ENCODE measurements at regions not wholly inside any gene's neighbourhood (a gene's known extent, or its start where the extent isn't known, plus 50 kb on each side); places are given as distances from the start of the nearest gene placed in this dataset.

DNA sequence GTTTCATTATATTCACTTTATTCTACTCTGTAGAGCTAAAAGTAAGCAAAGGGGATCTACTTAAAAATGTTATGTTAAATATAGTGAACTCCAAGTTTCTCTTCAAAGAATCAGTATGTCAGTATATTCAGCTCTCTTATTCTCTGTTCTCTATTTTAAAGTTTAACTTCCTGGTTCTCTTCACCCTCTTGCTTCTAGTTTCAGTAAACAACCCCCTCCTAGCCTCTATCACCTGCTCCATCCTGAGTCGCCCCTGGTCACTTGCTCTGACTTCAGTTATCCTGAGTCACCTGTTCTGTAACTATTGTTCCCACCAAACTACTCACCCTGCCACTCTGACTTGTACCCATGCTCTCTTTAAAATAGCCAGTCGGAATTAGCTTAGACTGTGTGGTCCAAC is 180.9 kb upstream of the AADAT start:
- TF ChIP-seq, protein P1, sequence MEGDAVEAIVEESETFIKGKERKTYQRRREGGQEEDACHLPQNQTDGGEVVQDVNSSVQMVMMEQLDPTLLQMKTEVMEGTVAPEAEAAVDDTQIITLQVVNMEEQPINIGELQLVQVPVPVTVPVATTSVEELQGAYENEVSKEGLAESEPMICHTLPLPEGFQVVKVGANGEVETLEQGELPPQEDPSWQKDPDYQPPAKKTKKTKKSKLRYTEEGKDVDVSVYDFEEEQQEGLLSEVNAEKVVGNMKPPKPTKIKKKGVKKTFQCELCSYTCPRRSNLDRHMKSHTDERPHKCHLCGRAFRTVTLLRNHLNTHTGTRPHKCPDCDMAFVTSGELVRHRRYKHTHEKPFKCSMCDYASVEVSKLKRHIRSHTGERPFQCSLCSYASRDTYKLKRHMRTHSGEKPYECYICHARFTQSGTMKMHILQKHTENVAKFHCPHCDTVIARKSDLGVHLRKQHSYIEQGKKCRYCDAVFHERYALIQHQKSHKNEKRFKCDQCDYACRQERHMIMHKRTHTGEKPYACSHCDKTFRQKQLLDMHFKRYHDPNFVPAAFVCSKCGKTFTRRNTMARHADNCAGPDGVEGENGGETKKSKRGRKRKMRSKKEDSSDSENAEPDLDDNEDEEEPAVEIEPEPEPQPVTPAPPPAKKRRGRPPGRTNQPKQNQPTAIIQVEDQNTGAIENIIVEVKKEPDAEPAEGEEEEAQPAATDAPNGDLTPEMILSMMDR (conservative IDR thresholded peaks at IDR 0.05; ENCODE audit: low read depth, low read length): no peak
- DNase-seq (ENCODE audit: low read depth): no peak
- H3K4me3 ChIP-seq (ENCODE audit: low read length): no peak overlapping the region

DNA sequence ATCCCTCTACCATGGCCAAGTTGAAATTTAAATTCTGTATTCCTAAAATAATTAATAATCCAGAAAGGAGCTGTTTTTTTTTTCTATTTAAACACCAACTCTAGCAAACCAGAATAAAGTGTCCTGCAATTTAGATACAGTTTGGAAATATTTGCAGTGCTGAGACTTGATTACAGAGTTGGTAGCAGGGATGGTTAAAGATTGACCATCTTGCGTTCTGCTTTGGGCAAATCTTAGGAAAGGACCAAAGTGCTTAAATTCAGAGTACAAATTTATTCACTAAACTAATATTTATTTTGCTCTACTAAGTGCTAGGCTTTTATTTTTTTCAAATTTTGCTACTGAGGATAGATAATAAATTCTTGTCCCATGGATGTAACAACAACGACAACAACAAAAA is 180.2 kb upstream of the AADAT start:
- no peak for DNase-seq (ENCODE audit: low read depth)
- TF ChIP-seq, protein P1 (conservative IDR thresholded peaks at IDR 0.05; ENCODE audit: low read depth, low read length): no peak
- H3K4me3 ChIP-seq (ENCODE audit: low read length): no peak overlapping the region

DNA sequence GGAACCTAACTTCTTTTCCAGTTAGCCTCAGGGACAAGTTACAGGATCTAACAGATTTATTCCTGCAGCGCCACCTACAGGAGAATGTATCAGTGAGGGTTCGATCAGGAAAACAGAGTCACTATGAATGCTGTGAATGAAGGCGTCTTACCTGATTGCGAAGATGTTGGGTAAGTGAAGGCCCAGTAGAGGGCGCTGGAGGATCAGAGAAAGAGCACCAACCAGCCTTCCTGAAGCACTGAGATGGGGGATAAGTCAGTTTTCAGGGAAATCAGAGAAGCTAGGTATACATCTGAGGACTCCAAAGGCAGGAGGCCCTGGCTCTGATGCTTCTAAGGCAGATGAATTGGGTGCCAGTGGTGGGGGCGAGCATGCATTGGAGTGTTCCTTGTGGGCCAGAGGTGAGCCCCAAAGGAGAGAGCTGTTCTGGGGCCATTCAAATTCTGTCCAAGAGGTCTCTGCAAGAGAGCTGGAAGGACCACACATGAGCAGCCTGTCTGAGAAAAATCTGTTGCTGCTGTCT is 169.9 kb upstream of the AADAT start:
- no peak overlapping the region for H3K4me3 ChIP-seq (ENCODE audit: low read length)
- TF ChIP-seq, protein P1 (conservative IDR thresholded peaks at IDR 0.05; ENCODE audit: low read depth, low read length): peak; percentile 96
- DNase-seq (ENCODE audit: low read depth): peak; percentile 83

DNA sequence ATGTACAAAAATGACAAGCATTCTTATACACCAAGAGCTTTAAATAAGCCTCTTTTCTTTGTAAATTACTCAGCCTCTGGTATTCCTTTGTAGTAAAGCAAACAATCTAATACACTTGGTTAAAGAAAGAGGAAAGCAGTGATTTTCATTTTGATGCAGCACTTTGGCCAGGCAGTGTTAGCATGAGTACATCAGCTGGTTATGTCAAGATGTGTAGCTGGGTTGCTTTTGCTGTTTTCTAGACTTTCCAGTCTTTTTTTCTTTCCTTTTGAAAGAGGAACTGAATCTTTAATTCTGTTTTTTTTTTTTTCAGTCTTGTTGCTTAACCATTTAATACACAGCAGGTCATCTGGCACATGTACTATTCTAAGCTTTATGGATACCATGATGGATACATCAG is 167.1 kb upstream of the AADAT start:
- TF ChIP-seq, protein P1 (conservative IDR thresholded peaks at IDR 0.05; ENCODE audit: low read depth, low read length): no peak
- peak; percentile 62 for DNase-seq (ENCODE audit: low read depth)
- H3K4me3 ChIP-seq (ENCODE audit: low read length): no peak overlapping the region

DNA sequence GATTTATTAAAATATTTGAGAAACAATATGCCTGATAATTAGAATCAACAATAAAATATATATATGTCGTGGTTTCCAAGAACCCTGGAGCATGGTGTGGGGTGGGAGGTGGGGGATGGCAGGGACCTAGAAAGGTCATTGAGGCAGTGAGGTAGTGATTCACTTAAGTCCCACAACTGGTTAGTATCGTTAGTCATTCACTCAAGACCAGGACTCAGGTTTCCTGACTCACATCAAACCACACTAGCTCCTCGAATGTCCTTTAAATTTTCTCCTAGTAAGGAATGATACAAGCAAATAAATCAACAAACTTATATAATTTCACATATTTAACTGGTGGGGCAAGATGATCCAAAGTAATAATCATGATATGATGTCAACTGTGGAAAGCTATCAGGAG is 158.8 kb upstream of the AADAT start:
- DNase-seq (ENCODE audit: low read depth): no peak
- no peak overlapping the region for H3K4me3 ChIP-seq (ENCODE audit: low read length)
- TF ChIP-seq, protein P1 (conservative IDR thresholded peaks at IDR 0.05; ENCODE audit: low read depth, low read length): no peak

DNA sequence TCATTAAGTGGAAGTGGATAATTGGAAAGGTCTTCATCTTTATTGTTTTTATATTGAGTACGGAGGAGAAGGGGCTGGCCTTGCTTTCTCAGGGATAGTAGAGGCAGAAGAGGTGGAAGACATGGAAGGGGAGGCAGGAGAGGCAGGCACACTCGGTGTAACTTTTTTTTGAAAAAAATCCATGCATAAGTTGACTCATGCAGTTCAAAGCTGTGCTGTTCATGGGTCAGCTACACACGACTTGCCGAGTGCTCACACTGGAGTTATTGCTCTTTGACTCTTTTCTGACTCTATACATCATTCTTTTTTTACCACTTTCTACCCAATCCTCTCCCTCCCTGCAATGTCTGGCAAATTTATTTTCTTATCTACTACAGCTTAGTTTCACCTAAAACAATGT is 158.3 kb upstream of the AADAT start:
- DNase-seq (ENCODE audit: low read depth): no peak
- TF ChIP-seq, protein P1 (conservative IDR thresholded peaks at IDR 0.05; ENCODE audit: low read depth, low read length): no peak
- no peak overlapping the region for H3K4me3 ChIP-seq (ENCODE audit: low read length)

DNA sequence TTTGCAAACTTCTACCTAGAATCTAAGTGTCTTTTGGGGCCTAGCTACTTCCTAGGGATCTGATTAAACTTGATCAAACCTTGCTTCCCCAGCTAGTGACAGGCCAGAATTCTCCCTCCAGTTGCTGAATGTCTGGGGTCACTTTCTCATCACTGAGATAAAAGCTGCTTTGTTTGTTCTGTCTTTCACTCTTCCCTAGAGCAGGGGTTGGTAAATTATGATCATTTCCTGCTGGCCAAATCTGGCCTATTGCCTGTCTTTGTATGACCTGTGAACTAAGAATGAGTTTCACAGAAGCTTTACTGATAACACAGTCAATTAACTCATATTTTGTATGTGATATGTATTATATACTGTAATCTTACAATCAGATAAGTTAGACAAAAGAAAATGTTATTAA is 157.8 kb upstream of the AADAT start:
- TF ChIP-seq, protein P1 (conservative IDR thresholded peaks at IDR 0.05; ENCODE audit: low read depth, low read length): no peak
- no peak for DNase-seq (ENCODE audit: low read depth)

More for the DNA sequence above, 157.8 kb upstream of the AADAT start:
- no peak overlapping the region for H3K4me3 ChIP-seq (ENCODE audit: low read length)

All from retinal pigment epithelial cell (primary cell).